ENCODE measurements at regions not wholly inside any gene's neighbourhood (a gene's known extent, or its start where the extent isn't known, plus 50 kb on each side); places are given as distances from the start of the nearest gene placed in this dataset.

DNA sequence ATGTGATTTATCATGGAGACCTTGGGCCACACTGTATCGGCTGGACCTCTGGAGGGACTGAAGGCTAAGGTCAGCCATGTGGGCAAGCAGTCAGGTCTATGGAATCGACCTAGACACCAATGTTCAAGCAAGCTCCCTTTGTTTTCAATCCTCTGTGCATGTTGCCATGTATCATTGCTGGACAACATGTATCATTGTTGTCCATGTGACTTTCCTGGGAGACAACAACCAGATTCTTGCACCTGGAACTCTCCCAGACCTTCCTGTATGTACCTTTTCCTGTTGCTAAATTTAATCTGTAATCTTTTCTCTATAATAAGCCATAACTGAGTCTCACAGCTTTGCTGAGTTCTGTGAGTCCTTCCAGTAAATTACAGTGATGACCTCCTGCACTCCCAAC is 329.4 kb upstream of the BOD1L1 start:
- TF ChIP-seq ZNF629 (tag by site-specific recombination; IDR thresholded peaks at IDR 0.05), result no peak
- no peak for TF ChIP-seq ZNF138 (tag by site-specific recombination; IDR thresholded peaks at IDR 0.05; ENCODE audit: borderline replicate concordance)
- TF ChIP-seq, protein P1, sequence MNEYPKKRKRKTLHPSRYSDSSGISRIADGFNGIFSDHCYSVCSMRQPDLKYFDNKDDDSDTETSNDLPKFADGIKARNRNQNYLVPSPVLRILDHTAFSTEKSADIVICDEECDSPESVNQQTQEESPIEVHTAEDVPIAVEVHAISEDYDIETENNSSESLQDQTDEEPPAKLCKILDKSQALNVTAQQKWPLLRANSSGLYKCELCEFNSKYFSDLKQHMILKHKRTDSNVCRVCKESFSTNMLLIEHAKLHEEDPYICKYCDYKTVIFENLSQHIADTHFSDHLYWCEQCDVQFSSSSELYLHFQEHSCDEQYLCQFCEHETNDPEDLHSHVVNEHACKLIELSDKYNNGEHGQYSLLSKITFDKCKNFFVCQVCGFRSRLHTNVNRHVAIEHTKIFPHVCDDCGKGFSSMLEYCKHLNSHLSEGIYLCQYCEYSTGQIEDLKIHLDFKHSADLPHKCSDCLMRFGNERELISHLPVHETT (tag by site-specific recombination; IDR thresholded peaks at IDR 0.05), result no peak
- no peak for TF ChIP-seq ZBTB7A (tag by site-specific recombination; IDR thresholded peaks at IDR 0.05; ENCODE audit: low read depth)
- TF ChIP-seq, protein P2, sequence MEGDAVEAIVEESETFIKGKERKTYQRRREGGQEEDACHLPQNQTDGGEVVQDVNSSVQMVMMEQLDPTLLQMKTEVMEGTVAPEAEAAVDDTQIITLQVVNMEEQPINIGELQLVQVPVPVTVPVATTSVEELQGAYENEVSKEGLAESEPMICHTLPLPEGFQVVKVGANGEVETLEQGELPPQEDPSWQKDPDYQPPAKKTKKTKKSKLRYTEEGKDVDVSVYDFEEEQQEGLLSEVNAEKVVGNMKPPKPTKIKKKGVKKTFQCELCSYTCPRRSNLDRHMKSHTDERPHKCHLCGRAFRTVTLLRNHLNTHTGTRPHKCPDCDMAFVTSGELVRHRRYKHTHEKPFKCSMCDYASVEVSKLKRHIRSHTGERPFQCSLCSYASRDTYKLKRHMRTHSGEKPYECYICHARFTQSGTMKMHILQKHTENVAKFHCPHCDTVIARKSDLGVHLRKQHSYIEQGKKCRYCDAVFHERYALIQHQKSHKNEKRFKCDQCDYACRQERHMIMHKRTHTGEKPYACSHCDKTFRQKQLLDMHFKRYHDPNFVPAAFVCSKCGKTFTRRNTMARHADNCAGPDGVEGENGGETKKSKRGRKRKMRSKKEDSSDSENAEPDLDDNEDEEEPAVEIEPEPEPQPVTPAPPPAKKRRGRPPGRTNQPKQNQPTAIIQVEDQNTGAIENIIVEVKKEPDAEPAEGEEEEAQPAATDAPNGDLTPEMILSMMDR (tag by site-specific recombination; IDR thresholded peaks at IDR 0.05), result no peak
- TF ChIP-seq, protein P3, sequence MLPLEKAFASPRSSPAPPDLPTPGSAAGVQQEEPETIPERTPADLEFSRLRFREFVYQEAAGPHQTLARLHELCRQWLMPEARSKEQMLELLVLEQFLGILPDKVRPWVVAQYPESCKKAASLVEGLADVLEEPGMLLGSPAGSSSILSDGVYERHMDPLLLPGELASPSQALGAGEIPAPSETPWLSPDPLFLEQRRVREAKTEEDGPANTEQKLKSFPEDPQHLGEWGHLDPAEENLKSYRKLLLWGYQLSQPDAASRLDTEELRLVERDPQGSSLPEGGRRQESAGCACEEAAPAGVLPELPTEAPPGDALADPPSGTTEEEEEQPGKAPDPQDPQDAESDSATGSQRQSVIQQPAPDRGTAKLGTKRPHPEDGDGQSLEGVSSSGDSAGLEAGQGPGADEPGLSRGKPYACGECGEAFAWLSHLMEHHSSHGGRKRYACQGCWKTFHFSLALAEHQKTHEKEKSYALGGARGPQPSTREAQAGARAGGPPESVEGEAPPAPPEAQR (tag by site-specific recombination; IDR thresholded peaks at IDR 0.05), result no peak
- TF ChIP-seq, protein P4, sequence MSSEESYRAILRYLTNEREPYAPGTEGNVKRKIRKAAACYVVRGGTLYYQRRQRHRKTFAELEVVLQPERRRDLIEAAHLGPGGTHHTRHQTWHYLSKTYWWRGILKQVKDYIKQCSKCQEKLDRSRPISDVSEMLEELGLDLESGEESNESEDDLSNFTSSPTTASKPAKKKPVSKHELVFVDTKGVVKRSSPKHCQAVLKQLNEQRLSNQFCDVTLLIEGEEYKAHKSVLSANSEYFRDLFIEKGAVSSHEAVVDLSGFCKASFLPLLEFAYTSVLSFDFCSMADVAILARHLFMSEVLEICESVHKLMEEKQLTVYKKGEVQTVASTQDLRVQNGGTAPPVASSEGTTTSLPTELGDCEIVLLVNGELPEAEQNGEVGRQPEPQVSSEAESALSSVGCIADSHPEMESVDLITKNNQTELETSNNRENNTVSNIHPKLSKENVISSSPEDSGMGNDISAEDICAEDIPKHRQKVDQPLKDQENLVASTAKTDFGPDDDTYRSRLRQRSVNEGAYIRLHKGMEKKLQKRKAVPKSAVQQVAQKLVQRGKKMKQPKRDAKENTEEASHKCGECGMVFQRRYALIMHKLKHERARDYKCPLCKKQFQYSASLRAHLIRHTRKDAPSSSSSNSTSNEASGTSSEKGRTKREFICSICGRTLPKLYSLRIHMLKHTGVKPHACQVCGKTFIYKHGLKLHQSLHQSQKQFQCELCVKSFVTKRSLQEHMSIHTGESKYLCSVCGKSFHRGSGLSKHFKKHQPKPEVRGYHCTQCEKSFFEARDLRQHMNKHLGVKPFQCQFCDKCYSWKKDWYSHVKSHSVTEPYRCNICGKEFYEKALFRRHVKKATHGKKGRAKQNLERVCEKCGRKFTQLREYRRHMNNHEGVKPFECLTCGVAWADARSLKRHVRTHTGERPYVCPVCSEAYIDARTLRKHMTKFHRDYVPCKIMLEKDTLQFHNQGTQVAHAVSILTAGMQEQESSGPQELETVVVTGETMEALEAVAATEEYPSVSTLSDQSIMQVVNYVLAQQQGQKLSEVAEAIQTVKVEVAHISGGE (tag by site-specific recombination; conservative IDR thresholded peaks at IDR 0.05; ENCODE audit: low read depth), result no peak
- TF ChIP-seq, protein P5, sequence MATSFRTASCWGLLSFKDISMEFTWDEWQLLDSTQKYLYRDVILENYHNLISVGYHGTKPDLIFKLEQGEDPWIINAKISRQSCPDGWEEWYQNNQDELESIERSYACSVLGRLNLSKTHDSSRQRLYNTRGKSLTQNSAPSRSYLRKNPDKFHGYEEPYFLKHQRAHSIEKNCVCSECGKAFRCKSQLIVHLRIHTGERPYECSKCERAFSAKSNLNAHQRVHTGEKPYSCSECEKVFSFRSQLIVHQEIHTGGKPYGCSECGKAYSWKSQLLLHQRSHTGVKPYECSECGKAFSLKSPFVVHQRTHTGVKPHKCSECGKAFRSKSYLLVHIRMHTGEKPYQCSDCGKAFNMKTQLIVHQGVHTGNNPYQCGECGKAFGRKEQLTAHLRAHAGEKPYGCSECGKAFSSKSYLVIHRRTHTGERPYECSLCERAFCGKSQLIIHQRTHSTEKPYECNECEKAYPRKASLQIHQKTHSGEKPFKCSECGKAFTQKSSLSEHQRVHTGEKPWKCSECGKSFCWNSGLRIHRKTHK (tag by site-specific recombination; IDR thresholded peaks at IDR 0.05), result no peak

Data from HEK293 (cell line).